T-helper 2 cell treated with Interferon-gamma antibody and Interleukin-4, amounts not matched to agents 100 ng/mL and 5 ng/mL, for 36 hours (primary cell): ENCODE measurements at regions not wholly inside any gene's neighbourhood (a gene's known extent, or its start where the extent isn't known, plus 50 kb on each side); places are given as distances from the start of the nearest gene placed in this dataset.

ENCODE experiments used
- intact Hi-C: fragments of 100-400 bp; cut with micrococcal nuclease; formaldehyde crosslinking; loops from one replicate; pipeline ENCODE4 v1.15.1; 2023

- intact Hi-C loops = no loop called here
Measured at GRCh38 chr2:147482111-147482895, 362.5 kb upstream of the ACVR2A start.

DNA sequence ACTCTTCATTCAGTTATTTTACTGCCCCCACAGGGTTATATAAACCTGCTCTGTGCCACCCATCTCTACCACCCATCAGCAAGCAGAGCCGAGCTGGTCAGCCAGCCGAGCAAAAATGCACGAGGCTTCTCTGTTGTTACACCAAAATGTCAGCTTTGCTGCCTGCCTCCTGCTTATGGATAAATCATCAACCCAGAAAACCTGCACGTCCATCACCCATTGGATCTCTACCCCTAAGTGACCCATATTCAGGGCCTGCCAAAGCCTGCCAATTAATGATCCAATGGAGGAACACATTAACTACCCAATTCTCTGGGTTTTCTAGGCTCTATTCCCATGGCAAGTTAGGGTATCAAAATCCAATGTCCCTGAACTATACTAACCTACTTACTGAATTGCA is 365.5 kb upstream of the ACVR2A start:
- intact Hi-C loops = no loop called here

DNA sequence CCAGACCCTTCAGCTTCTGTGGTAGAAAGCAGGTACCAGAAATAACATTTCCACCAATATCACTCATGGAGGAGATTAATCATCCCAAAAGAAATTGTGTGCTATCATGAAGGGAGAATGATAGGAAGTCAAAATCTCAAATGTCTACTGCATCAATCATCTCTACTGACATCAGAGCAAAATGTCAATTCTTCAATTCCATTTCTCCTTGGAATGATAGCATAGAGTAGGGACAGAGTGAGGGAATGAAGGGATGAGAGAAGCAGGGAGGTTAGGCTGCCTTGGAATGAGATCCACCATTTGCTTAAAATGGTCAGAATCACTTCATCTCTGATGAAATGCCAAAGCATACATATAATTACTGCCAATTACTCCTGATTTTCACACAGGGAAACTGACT is 371.8 kb upstream of the ACVR2A start:
- intact Hi-C loops = no loop called here

- intact Hi-C loops = no loop called here
Measured at GRCh38 chr2:147471126-147471525, 373.7 kb upstream of the ACVR2A start.

DNA sequence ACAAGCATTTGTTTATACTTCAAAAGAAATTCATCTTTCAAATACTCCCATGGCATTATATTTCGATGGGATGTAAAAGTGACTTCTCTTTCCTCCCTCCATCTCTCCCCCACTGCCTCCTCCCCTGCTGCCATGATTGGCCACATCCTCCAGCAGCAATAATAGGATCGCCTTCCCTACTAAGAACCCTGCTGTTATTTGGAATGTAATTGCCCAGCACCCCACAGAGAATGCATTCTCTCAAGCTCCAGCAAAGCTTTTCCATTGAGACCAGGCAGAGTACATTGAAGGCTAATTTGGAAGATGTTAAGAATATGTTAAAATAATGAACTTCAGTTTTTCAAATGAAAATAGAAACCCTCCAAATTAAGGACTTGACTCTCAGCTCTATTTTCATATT is 375.4 kb upstream of the ACVR2A start:
- intact Hi-C loops = no loop called here

- intact Hi-C loops = no loop called here
Measured at GRCh38 chr2:147468963-147469362, 375.9 kb upstream of the ACVR2A start.

DNA sequence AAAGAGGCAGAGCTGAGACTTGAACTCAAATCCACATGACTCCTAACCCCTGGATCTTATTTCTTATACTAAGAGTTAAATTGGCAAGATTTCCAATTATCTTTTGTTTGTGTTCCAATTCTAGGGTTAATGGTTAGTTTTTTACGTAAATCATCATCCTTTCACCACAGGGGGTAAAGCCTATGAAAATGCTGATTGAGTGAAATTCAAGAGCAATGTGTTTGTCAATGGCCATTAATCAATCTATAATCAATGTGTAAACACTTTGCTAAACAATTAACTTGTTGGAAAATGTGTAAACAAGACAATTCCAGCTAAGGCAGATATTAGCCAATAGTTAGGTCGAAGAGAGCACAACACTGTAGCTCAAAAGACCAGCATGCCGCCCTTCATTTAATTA is 376.5 kb upstream of the ACVR2A start:
- intact Hi-C loops = no loop called here

- intact Hi-C loops = no loop called here
Measured at GRCh38 chr2:147467441-147467840, 377.4 kb upstream of the ACVR2A start.

GRCh38 chr2:147464737-147465357 is 380.0 kb upstream of the ACVR2A start:
- intact Hi-C loops = no loop called here

- intact Hi-C loops = no loop called here
Measured at GRCh38 chr2:147463881-147464520, 380.8 kb upstream of the ACVR2A start.

GRCh38 chr2:147460155-147460554 is 384.7 kb upstream of the ACVR2A start:
- intact Hi-C loops = no loop called here

GRCh38 chr2:147456779-147457178 is 388.1 kb upstream of the ACVR2A start:
- intact Hi-C loops = no loop called here

DNA sequence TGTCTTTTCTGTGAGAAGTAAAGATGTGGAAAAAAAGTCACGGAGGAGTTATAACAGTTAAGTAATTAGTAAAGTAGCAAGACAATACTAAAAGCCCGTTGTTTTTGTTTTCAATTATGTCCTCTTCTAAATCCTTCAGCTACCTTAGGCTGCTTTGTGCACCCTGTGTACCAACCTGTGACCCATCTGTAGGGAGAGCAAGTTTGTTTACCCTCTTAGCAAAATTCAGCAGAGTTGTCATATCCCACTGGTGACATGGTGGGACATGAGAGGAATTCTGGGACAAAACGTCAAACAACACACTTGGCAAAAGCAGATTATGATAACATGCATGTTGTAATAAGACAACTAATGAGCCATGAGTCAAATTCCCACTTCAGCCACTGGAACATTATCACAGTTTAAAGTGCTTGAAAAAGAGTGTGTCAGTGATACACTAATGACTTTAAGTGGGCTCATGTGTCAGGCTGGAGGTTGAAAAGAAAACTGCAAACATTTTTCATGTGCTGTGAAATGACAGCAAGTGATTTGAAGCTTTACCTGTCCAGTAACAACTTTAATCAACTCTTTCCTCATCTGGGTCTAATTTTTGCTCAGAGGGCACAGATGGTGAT is 392.8 kb upstream of the ACVR2A start:
- intact Hi-C loops = loop anchor here (5.0 kb wide), 1 partner anchor 210 kb away; no protein-coding TSS in a partner anchor

- intact Hi-C loops = loop anchor here (5.0 kb wide), 1 partner anchor 211 kb away; no protein-coding TSS in a partner anchor
Measured at GRCh38 chr2:147450661-147451510, 393.9 kb upstream of the ACVR2A start.

DNA sequence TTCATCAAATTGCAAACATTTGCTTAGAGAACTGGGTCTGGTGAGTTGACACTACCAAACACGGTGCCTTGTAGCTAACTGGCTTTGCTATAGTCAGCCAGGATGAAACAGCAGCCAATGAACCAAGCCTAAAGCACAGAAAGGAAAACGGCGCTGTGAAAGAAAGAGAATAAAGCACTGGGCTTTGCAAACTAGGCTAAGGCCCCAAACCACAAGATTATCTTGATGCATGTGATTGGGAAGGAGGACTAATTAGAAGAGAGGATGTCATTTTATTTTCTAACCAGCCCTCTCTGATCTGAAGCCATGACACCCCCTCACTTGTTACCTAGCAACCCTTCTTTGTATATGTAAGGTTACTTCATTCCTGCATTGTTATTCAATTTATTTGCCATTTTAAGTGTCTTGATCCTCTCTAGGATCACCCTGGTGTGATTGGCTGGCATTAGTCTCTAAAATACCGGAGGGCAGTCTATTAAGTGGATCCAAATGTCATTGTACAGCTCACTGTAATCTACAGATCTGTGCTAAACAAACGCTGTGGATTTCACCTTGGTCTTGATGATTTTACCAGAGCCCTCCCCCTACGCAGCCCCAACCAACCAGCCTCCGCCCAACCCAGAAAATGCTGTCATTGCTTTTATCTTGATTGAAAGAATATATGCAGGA is 395.4 kb upstream of the ACVR2A start:
- intact Hi-C loops = loop anchor here (2.0 to 5.0 kb wide), 3 partner anchors 41 to 152 kb away; no protein-coding TSS in a partner anchor

DNA sequence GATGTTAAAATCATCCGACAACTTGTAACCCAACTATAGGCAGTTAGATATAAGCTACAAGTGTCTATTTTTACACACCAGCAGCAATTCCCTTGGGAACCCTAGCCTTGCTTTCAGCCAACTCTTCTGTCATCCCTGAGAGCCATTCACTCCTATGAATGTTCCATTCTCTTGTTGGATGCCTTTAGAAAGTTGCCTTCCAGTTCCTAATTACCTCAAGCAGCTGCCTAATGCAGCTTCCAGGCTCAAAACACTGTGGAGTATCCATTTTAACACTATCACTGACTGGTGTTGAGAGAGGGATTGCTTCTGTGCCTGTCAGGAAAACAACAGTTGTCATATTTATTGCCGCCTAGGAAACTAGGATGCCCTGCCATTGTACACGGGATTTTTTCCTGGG is 402.0 kb upstream of the ACVR2A start:
- intact Hi-C loops = no loop called here

DNA sequence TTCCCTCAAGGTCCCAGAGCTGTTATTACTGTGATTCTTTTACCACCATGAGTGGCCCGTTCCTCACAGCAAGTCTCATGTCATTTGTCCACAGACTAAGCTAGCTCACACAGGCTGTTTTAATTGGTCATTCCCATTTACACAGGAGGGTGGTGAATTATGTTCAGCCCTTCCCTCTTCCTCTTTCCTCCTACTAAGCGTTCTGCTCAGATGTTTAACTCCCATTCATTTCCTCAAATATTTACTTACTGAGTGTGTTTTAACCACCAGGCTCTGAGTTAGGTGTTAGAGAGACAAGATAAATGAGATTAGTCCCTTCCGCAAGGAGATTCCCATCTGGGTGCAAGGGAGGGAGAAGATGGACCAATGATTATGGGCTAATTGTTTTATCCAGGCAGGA is 403.6 kb upstream of the ACVR2A start:
- intact Hi-C loops = no loop called here

- intact Hi-C loops = no loop called here
Measured at GRCh38 chr2:147440734-147441133, 404.1 kb upstream of the ACVR2A start.

DNA sequence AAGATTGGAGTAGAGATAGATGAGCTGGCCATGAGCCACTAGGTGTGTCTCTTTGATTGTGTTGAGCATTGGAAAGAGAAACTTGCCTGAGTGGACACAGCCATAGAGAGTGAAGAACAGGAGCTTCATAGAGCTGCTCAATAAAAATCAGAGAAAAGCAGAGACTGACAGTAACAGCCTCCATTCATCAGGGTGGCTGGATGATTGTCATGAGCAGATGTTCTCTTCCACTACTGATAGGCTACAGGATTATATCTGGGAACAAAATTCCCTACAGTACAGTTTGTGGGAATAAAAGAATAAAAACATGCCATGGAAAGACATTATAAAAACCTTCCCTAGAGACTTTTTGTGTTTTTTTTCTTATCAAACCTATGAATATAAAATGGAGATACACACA is 404.8 kb upstream of the ACVR2A start:
- intact Hi-C loops = no loop called here

DNA sequence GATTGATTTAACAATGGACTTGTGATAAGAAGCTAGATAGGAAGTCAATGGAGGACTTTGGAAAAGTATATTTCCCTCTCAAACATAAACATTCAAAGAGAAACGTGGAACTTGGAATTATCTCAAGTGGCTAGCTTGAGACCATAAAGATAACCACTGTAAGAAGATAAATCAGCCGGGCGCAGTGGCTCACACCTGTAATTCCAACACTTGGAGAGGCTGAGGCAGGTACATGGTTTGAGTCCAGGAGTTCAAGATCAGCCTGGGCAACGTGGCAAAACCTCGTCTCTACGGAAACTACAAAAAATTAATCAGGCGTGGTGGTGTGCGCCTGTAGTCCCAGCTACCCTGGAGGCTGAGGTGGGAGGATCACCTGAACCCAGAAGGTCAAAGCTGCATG is 405.9 kb upstream of the ACVR2A start:
- intact Hi-C loops = no loop called here

DNA sequence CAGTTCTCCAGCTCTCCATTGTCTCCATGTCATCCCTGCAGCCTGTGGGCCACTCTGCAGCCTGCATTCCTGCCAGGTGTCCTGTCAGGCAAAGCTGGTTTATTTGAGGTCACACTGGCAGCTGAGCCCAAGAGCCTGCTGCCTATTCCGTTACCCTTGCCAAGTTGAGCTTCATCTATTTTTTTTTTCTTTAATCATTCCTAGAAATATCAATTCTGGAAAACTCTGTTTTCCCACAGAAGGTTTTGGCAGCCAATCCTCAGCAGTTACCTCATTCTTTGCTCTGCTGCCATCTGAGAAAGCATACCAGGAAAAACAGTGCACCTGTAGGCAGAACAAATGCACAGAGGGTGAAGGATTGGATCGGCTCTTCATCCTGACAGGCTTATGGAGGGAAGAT is 411.0 kb upstream of the ACVR2A start:
- intact Hi-C loops = no loop called here
